Parathyroid adenoma (tissue), 2 donors: ENCODE measurements at regions not wholly inside any gene's neighbourhood (a gene's known extent, or its start where the extent isn't known, plus 50 kb on each side); places are given as distances from the start of the nearest gene placed in this dataset.

Experiments used
- H2AFZ ChIP-seq: fragments of 300-600 bp; sonication (generic); one replicate; pipeline ENCODE4 v1.7.0; 2017; ENCODE audit warnings: antibody characterized with exemption, mild to moderate bottlenecking
- H3K27ac ChIP-seq: fragments of 300-600 bp; sonication (generic); one replicate; pipeline ENCODE4 v1.7.0; 2017
- H3K27me3 ChIP-seq: fragments of 300-600 bp; sonication (generic); one replicate; pipeline ENCODE4 v1.7.0; 2017; ENCODE audit warnings: low read length; ENCODE audit not compliant: control insufficient read depth, insufficient read depth
- H3K36me3 ChIP-seq: fragments of 300-600 bp; sonication (generic); one replicate; pipeline ENCODE4 v1.7.0; 2017; ENCODE audit warnings: low read length; ENCODE audit not compliant: control insufficient read depth, insufficient read depth
- H3K4me1 ChIP-seq: fragments of 300-600 bp; sonication (generic); one replicate; pipeline ENCODE4 v1.7.0; 2017; ENCODE audit warnings: control low read depth
- H3K4me2 ChIP-seq: fragments of 300-600 bp; sonication (generic); one replicate; pipeline ENCODE4 v1.7.0; 2017; ENCODE audit warnings: low read length
- H3K4me3 ChIP-seq: fragments of 300-600 bp; sonication (generic); one replicate; pipeline ENCODE4 v1.7.0; 2017; ENCODE audit warnings: low read depth, low read length
- H3K79me2 ChIP-seq: fragments of 300-600 bp; sonication (generic); one replicate; pipeline ENCODE4 v1.7.0; 2017; ENCODE audit warnings: control low read depth
- H3K9ac ChIP-seq: fragments of 300-600 bp; sonication (generic); one replicate; pipeline ENCODE4 v1.7.0; 2017; ENCODE audit warnings: mild to moderate bottlenecking
- H3K9me3 ChIP-seq: fragments of 300-600 bp; sonication (generic); one replicate; pipeline ENCODE4 v1.7.0; 2017; ENCODE audit warnings: low read length; ENCODE audit not compliant: control insufficient read depth
- CTCF ChIP-seq: fragments of 300-600 bp; sonication (generic); IDR thresholded peaks from one replicate; pipeline ENCODE4 v1.7.0; 2017; ENCODE audit warnings: antibody characterized with exemption, mild to moderate bottlenecking
- donor health status: primary hyperparathyroidism.

GRCh38 chr6:130585587-130585986 is 219.8 kb downstream of the TMEM200A start:
- Histone ChIP-seq H3K9me3 (no peaks in the 10 kb centered on the region), H3K4me2 (no peak overlapping the region)
- no peak for TF ChIP-seq CTCF

GRCh38 chr6:130587778-130588520 is 222.1 kb downstream of the TMEM200A start:
- no peaks in the 10 kb centered on the region for H3K36me3 ChIP-seq
- TF ChIP-seq CTCF, result no peak
- H3K4me1 ChIP-seq, result no peaks in the 10 kb centered on the region
- no peak overlapping the region for H3K4me3 ChIP-seq
- no peak overlapping the region for H3K9ac ChIP-seq
- H3K27me3 ChIP-seq, result no peaks in the 10 kb centered on the region
- H3K79me2 ChIP-seq, result no peaks in the 10 kb centered on the region
- H3K4me2 ChIP-seq, result no peak overlapping the region
- H3K27ac ChIP-seq, result no peak overlapping the region
- no peaks in the 10 kb centered on the region for H3K9me3 ChIP-seq
- no peak overlapping the region for H2AFZ ChIP-seq

More at GRCh38 chr6:130585587-130585986, 219.8 kb downstream of the TMEM200A start:
- H3K9ac ChIP-seq, result no peak overlapping the region
- H3K27me3 ChIP-seq, result no peaks in the 10 kb centered on the region
- H3K27ac ChIP-seq, result no peak overlapping the region
- no peaks in the 10 kb centered on the region for H3K4me1 ChIP-seq
- no peak overlapping the region for H3K4me3 ChIP-seq
- H2AFZ ChIP-seq, result no peak overlapping the region
- H3K36me3 ChIP-seq, result no peaks in the 10 kb centered on the region
- H3K79me2 ChIP-seq, result no peaks in the 10 kb centered on the region

GRCh38 chr6:130593200-130593599 is 227.4 kb downstream of the TMEM200A start:
- Histone ChIP-seq H3K4me2 (no peak overlapping the region), H2AFZ (no peak overlapping the region), H3K9me3 (no peaks in the 10 kb centered on the region), H3K27me3 (no peaks in the 10 kb centered on the region), H3K4me1 (no peaks in the 10 kb centered on the region), H3K9ac (no peak overlapping the region), H3K4me3 (no peak overlapping the region), H3K79me2 (no peaks in the 10 kb centered on the region), H3K27ac (no peak overlapping the region), H3K36me3 (no peaks in the 10 kb centered on the region)
- TF ChIP-seq CTCF, result no peak

- Histone ChIP-seq H2AFZ (no peak overlapping the region), H3K27ac (no peak overlapping the region), H3K36me3 (no peaks in the 10 kb centered on the region), H3K4me1 (no peaks in the 10 kb centered on the region), H3K79me2 (no peaks in the 10 kb centered on the region), H3K9me3 (no peaks in the 10 kb centered on the region), H3K4me2 (no peak overlapping the region), H3K9ac (no peak overlapping the region), H3K27me3 (no peaks in the 10 kb centered on the region), H3K4me3 (no peak overlapping the region)
- TF ChIP-seq CTCF, result no peak
Observed at GRCh38 chr6:130593948-130594347, 228.1 kb downstream of the TMEM200A start.
